HEK293 (cell line): ENCODE measurements at regions not wholly inside any gene's neighbourhood (a gene's known extent, or its start where the extent isn't known, plus 50 kb on each side); places are given as distances from the start of the nearest gene placed in this dataset.

Source experiments
- BCL11B ChIP-seq: fragments of 450-650 bp; formaldehyde crosslinking; IDR thresholded peaks from 2 replicates; pipeline ENCODE4 v1.5.1; 2016; ENCODE audit warnings: low read depth, missing biosample characterization, missing genetic modification characterization
- GFI1B ChIP-seq: fragments of 450-650 bp; formaldehyde crosslinking; IDR thresholded peaks from 2 replicates; pipeline ENCODE4 v1.5.1; 2016; ENCODE audit warnings: missing biosample characterization, missing genetic modification characterization
- GLI4 ChIP-seq: fragments of 450-650 bp; formaldehyde crosslinking; IDR thresholded peaks from 2 replicates; pipeline ENCODE4 v1.5.1; 2016; ENCODE audit warnings: missing biosample characterization, missing genetic modification characterization
- HOXD13 ChIP-seq: sonication (generic); formaldehyde crosslinking; IDR thresholded peaks from 2 replicates; pipeline ENCODE4 v1.8.0; 2022; ENCODE audit warnings: missing genetic modification reagents, borderline replicate concordance
- KLF1 ChIP-seq: fragments of 450-650 bp; formaldehyde crosslinking; IDR thresholded peaks from 2 replicates; pipeline ENCODE4 v1.5.1; 2016; ENCODE audit warnings: missing biosample characterization, missing genetic modification characterization
- OSR2 ChIP-seq: fragments of 450-650 bp; formaldehyde crosslinking; IDR thresholded peaks from 2 replicates; pipeline ENCODE4 v1.5.1; 2016; ENCODE audit warnings: missing biosample characterization, missing genetic modification characterization
- OVOL3 ChIP-seq: fragments of 450-650 bp; formaldehyde crosslinking; IDR thresholded peaks from 2 replicates; pipeline ENCODE4 v1.5.1; 2016; ENCODE audit warnings: missing biosample characterization, missing genetic modification characterization
- REPIN1 ChIP-seq: fragments of 450-650 bp; formaldehyde crosslinking; IDR thresholded peaks from 2 replicates; pipeline ENCODE4 v1.5.1; 2017; ENCODE audit warnings: missing biosample characterization, missing genetic modification characterization, low read depth
- SCRT2 ChIP-seq: fragments of 450-650 bp; formaldehyde crosslinking; IDR thresholded peaks from 2 replicates; pipeline ENCODE4 v1.5.1; 2016; ENCODE audit warnings: missing biosample characterization, missing genetic modification characterization
- YY2 ChIP-seq: fragments of 450-650 bp; formaldehyde crosslinking; IDR thresholded peaks from 2 replicates; pipeline ENCODE4 v1.5.1; 2016; ENCODE audit warnings: missing biosample characterization, missing genetic modification characterization
- ZBTB8A ChIP-seq: fragments of 450-650 bp; formaldehyde crosslinking; IDR thresholded peaks from 2 replicates; pipeline ENCODE4 v1.5.1; 2016; ENCODE audit warnings: missing biosample characterization, missing genetic modification characterization
- ZEB2 ChIP-seq: fragments of 450-650 bp; formaldehyde crosslinking; IDR thresholded peaks from 2 replicates; pipeline ENCODE4 v1.5.1; 2016; ENCODE audit warnings: missing biosample characterization, missing genetic modification characterization
- ZFP69B ChIP-seq: fragments of 450-650 bp; formaldehyde crosslinking; IDR thresholded peaks from 2 replicates; pipeline ENCODE4 v1.5.1; 2016; ENCODE audit warnings: missing biosample characterization, missing genetic modification characterization
- ZNF146 ChIP-seq: fragments of 450-650 bp; formaldehyde crosslinking; IDR thresholded peaks from 2 replicates; pipeline ENCODE4 v1.5.1; 2016; ENCODE audit warnings: missing biosample characterization, missing genetic modification characterization
- ZNF174 ChIP-seq: fragments of 450-650 bp; formaldehyde crosslinking; IDR thresholded peaks from 2 replicates; pipeline ENCODE4 v1.5.0; 2017; ENCODE audit warnings: missing biosample characterization, mild to moderate bottlenecking, missing genetic modification characterization
- ZNF2 ChIP-seq: fragments of 450-650 bp; formaldehyde crosslinking; IDR thresholded peaks from 2 replicates; pipeline ENCODE4 v1.5.1; 2016; ENCODE audit warnings: missing biosample characterization, missing genetic modification characterization
- ZNF202 ChIP-seq: fragments of 450-650 bp; formaldehyde crosslinking; IDR thresholded peaks from 2 replicates; pipeline ENCODE4 v1.5.1; 2016; ENCODE audit warnings: missing biosample characterization, missing genetic modification characterization, borderline replicate concordance
- ZNF221 ChIP-seq: fragments of 450-650 bp; formaldehyde crosslinking; IDR thresholded peaks from 2 replicates; pipeline ENCODE4 v1.5.1; 2017; ENCODE audit warnings: missing biosample characterization, missing genetic modification characterization, borderline replicate concordance
- ZNF473 ChIP-seq: fragments of 450-650 bp; formaldehyde crosslinking; IDR thresholded peaks from 2 replicates; pipeline ENCODE4 v1.5.1; 2017; ENCODE audit warnings: missing biosample characterization, missing genetic modification characterization
- ZNF544 ChIP-seq: fragments of 450-650 bp; formaldehyde crosslinking; IDR thresholded peaks from 2 replicates; pipeline ENCODE4 v1.5.0; 2017; ENCODE audit warnings: missing biosample characterization, missing genetic modification characterization
- ZNF555 ChIP-seq: fragments of 450-650 bp; formaldehyde crosslinking; conservative IDR thresholded peaks from 2 replicates; pipeline ENCODE4 v1.5.1; 2017; ENCODE audit warnings: missing biosample characterization, mild to moderate bottlenecking, missing genetic modification characterization, inconsistent platforms
- ZNF560 ChIP-seq: fragments of 450-650 bp; formaldehyde crosslinking; IDR thresholded peaks from 2 replicates; pipeline ENCODE4 v1.5.1; 2017; ENCODE audit warnings: missing biosample characterization, missing genetic modification characterization, borderline replicate concordance
- ZNF600 ChIP-seq: fragments of 450-650 bp; formaldehyde crosslinking; IDR thresholded peaks from 2 replicates; pipeline ENCODE4 v1.5.1; 2016; ENCODE audit warnings: missing biosample characterization, missing genetic modification characterization
- ZNF610 ChIP-seq: fragments of 450-650 bp; formaldehyde crosslinking; IDR thresholded peaks from 2 replicates; pipeline ENCODE4 v1.5.1; 2016; ENCODE audit warnings: missing biosample characterization, missing genetic modification characterization, borderline replicate concordance
- ZNF664 ChIP-seq: fragments of 450-650 bp; formaldehyde crosslinking; IDR thresholded peaks from 2 replicates; pipeline ENCODE4 v1.5.1; 2016; ENCODE audit warnings: missing biosample characterization, missing genetic modification characterization
- ZNF677 ChIP-seq: fragments of 450-650 bp; IDR thresholded peaks from 2 replicates; pipeline ENCODE4 v1.5.0; 2018; ENCODE audit warnings: missing biosample characterization, mild to moderate bottlenecking, missing genetic modification characterization, moderate library complexity
- ZNF701 ChIP-seq: fragments of 450-650 bp; formaldehyde crosslinking; IDR thresholded peaks from 2 replicates; pipeline ENCODE4 v1.5.1; 2016; ENCODE audit warnings: missing biosample characterization, missing genetic modification characterization
- ZNF776 ChIP-seq: fragments of 450-650 bp; formaldehyde crosslinking; IDR thresholded peaks from 2 replicates; pipeline ENCODE4 v1.5.0; 2017; ENCODE audit warnings: missing biosample characterization, missing genetic modification characterization, borderline replicate concordance
- ZNF837 ChIP-seq: fragments of 450-650 bp; formaldehyde crosslinking; IDR thresholded peaks from 2 replicates; pipeline ENCODE4 v1.5.1; 2016; ENCODE audit warnings: missing biosample characterization, missing genetic modification characterization
- ZSCAN16 ChIP-seq: fragments of 450-650 bp; formaldehyde crosslinking; IDR thresholded peaks from 2 replicates; pipeline ENCODE4 v1.5.1; 2016; ENCODE audit warnings: missing biosample characterization, missing genetic modification characterization
- TF ChIP-seq, protein P1 (sequence below): fragments of 450-650 bp; formaldehyde crosslinking; IDR thresholded peaks from 2 replicates; pipeline ENCODE4 v1.5.1; 2016; ENCODE audit warnings: missing biosample characterization, missing genetic modification characterization
- TF ChIP-seq, protein P2 (sequence below): fragments of 450-650 bp; IDR thresholded peaks from 2 replicates; pipeline ENCODE4 v1.5.1; 2018; ENCODE audit warnings: missing biosample characterization, mild to moderate bottlenecking, missing genetic modification characterization
- TF ChIP-seq, protein P3 (sequence below): fragments of 450-650 bp; formaldehyde crosslinking; IDR thresholded peaks from 2 replicates; pipeline ENCODE4 v1.5.1; 2016; ENCODE audit warnings: missing biosample characterization, missing genetic modification characterization, borderline replicate concordance
- TF ChIP-seq, protein P4 (sequence below): fragments of 450-650 bp; formaldehyde crosslinking; IDR thresholded peaks from 2 replicates; pipeline ENCODE4 v1.5.1; 2016; ENCODE audit warnings: missing biosample characterization, missing genetic modification characterization
- TF ChIP-seq, protein P5 (sequence below): fragments of 450-650 bp; formaldehyde crosslinking; IDR thresholded peaks from 2 replicates; pipeline ENCODE4 v1.5.1; 2016; ENCODE audit warnings: missing biosample characterization, missing genetic modification characterization
- TF ChIP-seq, protein P6 (sequence below): fragments of 450-650 bp; formaldehyde crosslinking; IDR thresholded peaks from 2 replicates; pipeline ENCODE4 v1.5.1; 2016; ENCODE audit warnings: missing biosample characterization, missing genetic modification characterization, low read depth

DNA sequence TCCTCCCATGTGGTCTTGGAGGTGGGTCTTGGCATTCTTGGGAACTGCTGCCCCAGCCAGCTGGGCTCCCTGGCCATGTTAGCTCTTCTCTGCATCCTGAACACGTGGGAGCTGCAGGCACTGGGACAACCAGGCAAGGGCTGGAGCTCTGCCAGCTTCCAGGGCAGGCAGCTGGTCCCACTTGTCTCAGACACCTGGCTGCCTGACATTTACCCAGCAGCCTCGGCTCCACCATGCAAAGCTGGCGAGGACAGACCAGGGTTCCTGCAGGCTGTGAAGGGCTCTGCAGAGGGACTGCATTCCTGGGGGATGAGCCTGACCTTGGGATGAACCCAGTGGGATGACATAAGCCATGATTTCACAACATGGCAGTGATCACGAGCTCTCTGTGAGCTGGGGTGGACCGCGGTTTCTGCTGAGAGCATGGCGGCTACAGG is 99.0 kb upstream of the TSHZ3 start (continued):
- TF ChIP-seq ZNF202 (tag by site-specific recombination) (no peak), YY2 (tag by site-specific recombination) (peak; percentile 26; the same call in 1 of the 2 replicates), ZSCAN16 (tag by site-specific recombination) (no peak), ZNF701 (no peak), ZNF560 (no peak), ZFP69B (peak; percentile 86), ZNF664 (tag by site-specific recombination) (no peak), ZNF610 (no peak), SCRT2 (tag by site-specific recombination) (no peak), KLF1 (no peak), REPIN1 (tag by site-specific recombination) (no peak), ZNF221 (tag by site-specific recombination) (no peak), BCL11B (tag by site-specific recombination) (no peak), ZEB2 (tag by site-specific recombination) (peak; percentile 51; the same call in 1 of the 2 replicates), ZNF776 (tag by site-specific recombination) (no peak), OVOL3 (no peak), ZNF837 (tag by site-specific recombination) (no peak), ZNF555 (tag by site-specific recombination) (no peak), HOXD13 (CRISPR knock-in tag) (no peak), GFI1B (no peak), ZNF174 (tag by site-specific recombination) (no peak), ZNF146 (no peak), OSR2 (no peak), ZNF473 (no peak), ZBTB8A (tag by site-specific recombination) (no peak), GLI4 (tag by site-specific recombination) (no peak), ZNF600 (no peak), ZNF2 (tag by site-specific recombination) (no peak), ZNF677 (tag by site-specific recombination) (no peak), ZNF544 (no peak)
- TF ChIP-seq, protein P1, sequence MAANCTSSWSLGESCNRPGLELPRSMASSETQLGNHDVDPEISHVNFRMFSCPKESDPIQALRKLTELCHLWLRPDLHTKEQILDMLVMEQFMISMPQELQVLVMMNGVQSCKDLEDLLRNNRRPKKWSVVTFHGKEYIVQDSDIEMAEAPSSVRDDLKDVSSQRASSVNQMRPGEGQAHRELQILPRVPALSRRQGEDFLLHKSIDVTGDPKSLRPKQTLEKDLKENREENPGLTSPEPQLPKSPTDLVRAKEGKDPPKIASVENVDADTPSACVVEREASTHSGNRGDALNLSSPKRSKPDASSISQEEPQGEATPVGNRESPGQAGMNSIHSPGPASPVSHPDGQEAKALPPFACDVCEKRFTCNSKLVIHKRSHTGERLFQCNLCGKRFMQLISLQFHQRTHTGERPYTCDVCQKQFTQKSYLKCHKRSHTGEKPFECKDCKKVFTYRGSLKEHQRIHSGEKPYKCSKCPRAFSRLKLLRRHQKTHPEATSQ (tag by site-specific recombination) = no peak
- TF ChIP-seq, protein P2, sequence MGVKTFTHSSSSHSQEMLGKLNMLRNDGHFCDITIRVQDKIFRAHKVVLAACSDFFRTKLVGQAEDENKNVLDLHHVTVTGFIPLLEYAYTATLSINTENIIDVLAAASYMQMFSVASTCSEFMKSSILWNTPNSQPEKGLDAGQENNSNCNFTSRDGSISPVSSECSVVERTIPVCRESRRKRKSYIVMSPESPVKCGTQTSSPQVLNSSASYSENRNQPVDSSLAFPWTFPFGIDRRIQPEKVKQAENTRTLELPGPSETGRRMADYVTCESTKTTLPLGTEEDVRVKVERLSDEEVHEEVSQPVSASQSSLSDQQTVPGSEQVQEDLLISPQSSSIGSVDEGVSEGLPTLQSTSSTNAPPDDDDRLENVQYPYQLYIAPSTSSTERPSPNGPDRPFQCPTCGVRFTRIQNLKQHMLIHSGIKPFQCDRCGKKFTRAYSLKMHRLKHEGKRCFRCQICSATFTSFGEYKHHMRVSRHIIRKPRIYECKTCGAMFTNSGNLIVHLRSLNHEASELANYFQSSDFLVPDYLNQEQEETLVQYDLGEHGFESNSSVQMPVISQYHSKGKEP (tag by site-specific recombination) = no peak
- TF ChIP-seq, protein P3, sequence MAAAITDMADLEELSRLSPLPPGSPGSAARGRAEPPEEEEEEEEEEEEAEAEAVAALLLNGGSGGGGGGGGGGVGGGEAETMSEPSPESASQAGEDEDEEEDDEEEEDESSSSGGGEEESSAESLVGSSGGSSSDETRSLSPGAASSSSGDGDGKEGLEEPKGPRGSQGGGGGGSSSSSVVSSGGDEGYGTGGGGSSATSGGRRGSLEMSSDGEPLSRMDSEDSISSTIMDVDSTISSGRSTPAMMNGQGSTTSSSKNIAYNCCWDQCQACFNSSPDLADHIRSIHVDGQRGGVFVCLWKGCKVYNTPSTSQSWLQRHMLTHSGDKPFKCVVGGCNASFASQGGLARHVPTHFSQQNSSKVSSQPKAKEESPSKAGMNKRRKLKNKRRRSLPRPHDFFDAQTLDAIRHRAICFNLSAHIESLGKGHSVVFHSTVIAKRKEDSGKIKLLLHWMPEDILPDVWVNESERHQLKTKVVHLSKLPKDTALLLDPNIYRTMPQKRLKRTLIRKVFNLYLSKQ (tag by site-specific recombination) = no peak
- TF ChIP-seq, protein P4, sequence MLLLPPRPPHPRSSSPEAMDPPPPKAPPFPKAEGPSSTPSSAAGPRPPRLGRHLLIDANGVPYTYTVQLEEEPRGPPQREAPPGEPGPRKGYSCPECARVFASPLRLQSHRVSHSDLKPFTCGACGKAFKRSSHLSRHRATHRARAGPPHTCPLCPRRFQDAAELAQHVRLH (tag by site-specific recombination) = no peak
- TF ChIP-seq, protein P5, sequence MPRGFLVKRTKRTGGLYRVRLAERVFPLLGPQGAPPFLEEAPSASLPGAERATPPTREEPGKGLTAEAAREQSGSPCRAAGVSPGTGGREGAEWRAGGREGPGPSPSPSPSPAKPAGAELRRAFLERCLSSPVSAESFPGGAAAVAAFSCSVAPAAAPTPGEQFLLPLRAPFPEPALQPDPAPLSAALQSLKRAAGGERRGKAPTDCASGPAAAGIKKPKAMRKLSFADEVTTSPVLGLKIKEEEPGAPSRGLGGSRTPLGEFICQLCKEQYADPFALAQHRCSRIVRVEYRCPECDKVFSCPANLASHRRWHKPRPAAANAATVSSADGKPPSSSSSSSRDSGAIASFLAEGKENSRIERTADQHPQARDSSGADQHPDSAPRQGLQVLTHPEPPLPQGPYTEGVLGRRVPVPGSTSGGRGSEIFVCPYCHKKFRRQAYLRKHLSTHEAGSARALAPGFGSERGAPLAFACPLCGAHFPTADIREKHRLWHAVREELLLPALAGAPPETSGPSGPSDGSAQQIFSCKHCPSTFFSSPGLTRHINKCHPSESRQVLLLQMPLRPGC = no peak
- TF ChIP-seq, protein P6, sequence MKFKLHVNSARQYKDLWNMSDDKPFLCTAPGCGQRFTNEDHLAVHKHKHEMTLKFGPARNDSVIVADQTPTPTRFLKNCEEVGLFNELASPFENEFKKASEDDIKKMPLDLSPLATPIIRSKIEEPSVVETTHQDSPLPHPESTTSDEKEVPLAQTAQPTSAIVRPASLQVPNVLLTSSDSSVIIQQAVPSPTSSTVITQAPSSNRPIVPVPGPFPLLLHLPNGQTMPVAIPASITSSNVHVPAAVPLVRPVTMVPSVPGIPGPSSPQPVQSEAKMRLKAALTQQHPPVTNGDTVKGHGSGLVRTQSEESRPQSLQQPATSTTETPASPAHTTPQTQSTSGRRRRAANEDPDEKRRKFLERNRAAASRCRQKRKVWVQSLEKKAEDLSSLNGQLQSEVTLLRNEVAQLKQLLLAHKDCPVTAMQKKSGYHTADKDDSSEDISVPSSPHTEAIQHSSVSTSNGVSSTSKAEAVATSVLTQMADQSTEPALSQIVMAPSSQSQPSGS (tag by site-specific recombination) = no peak
